IPS DF 6.9 (cell line): ENCODE measurements at regions not wholly inside any gene's neighbourhood (a gene's known extent, or its start where the extent isn't known, plus 50 kb on each side); places are given as distances from the start of the nearest gene placed in this dataset.
"Not testable (repeated sequence)": the region's sequence is repeated elsewhere in the genome, so short reads cannot be mapped to it uniquely, and the experiment has no call there.

ENCODE experiments used
- DNase-seq: peaks from one replicate; pipeline ENCODE4 v3.0.0-alpha.2; 2013; ENCODE audit warnings: low read depth, low spot score
- H3K27ac ChIP-seq: one replicate; pipeline ENCODE4 v1.5.1; 2013; ENCODE audit warnings: low read length, control low read depth
- H3K27me3 ChIP-seq: 2 replicates; pipeline ENCODE4 v1.6.1; 2013; ENCODE audit warnings: mild to moderate bottlenecking, low read length; ENCODE audit not compliant: control insufficient read depth, insufficient read depth
- H3K36me3 ChIP-seq: 2 replicates; pipeline ENCODE4 v1.6.1; 2013; ENCODE audit warnings: low read length; ENCODE audit not compliant: control insufficient read depth, insufficient read depth
- H3K4me1 ChIP-seq: 2 replicates; pipeline ENCODE4 v1.6.1; 2013; ENCODE audit warnings: low read length; ENCODE audit not compliant: control insufficient read depth, insufficient read depth
- H3K4me3 ChIP-seq: 2 replicates; pipeline ENCODE4 v1.5.1; 2013; ENCODE audit warnings: mild to moderate bottlenecking, low read length
- H3K9me3 ChIP-seq: 2 replicates; pipeline ENCODE4 v1.6.1; 2013; ENCODE audit warnings: low read length, inconsistent platforms; ENCODE audit not compliant: control insufficient read depth, insufficient read depth
- WGBS: extraction: QIAGEN DNeasy Blood & Tissue Kit; methylation state at CpG from one replicate; pipeline ENCODE4 v1.1.7; 2013; ENCODE audit warnings: mixed read lengths, missing lambda C conversion rate; ENCODE audit not compliant: insufficient read length, insufficient coverage; 5-methylcytosine and 5-hydroxymethylcytosine counted together

GRCh38 chr10:52956861-52957260, 184.3 kb upstream of the MBL2 start:
- H3K4me1 ChIP-seq: no peaks in the 10 kb centered on the region
- no peak for DNase-seq
- no peaks in the 10 kb centered on the region for H3K9me3 ChIP-seq
- H3K36me3 ChIP-seq: no peaks in the 10 kb centered on the region
- no peak overlapping the region for H3K27ac ChIP-seq
- H3K4me3 ChIP-seq: no peak overlapping the region
- WGBS: no CpG with 5 or more reads among the region's 5 CpGs
- no peaks in the 10 kb centered on the region for H3K27me3 ChIP-seq

- no peak overlapping the region for H3K4me3 ChIP-seq
- WGBS: no CpG with 5 or more reads among the region's 3 CpGs
- H3K36me3 ChIP-seq: no peaks in the 10 kb centered on the region
- DNase-seq: no peak
- H3K4me1 ChIP-seq: no peaks in the 10 kb centered on the region
- no peaks in the 10 kb centered on the region for H3K9me3 ChIP-seq
- no peaks in the 10 kb centered on the region for H3K27me3 ChIP-seq
- H3K27ac ChIP-seq: no peak overlapping the region
Observed at GRCh38 chr10:52956461-52956860, 183.9 kb upstream of the MBL2 start.

GRCh38 chr10:52955337-52955736, 182.8 kb upstream of the MBL2 start:
- no CpG with 5 or more reads among the region's 21 CpGs for WGBS
- DNase-seq: no peak

GRCh38 chr10:52954407-52954806, 181.8 kb upstream of the MBL2 start:
- no CpG with 5 or more reads among the region's 5 CpGs for WGBS
- no peak overlapping the region for H3K4me3 ChIP-seq
- no peaks in the 10 kb centered on the region for H3K36me3 ChIP-seq
- no peaks in the 10 kb centered on the region for H3K27me3 ChIP-seq
- DNase-seq: no peak
- H3K27ac ChIP-seq: no peak overlapping the region
- H3K4me1 ChIP-seq: no peaks in the 10 kb centered on the region
- no peaks in the 10 kb centered on the region for H3K9me3 ChIP-seq

More at GRCh38 chr10:52955337-52955736, 182.8 kb upstream of the MBL2 start:
- no peaks in the 10 kb centered on the region for H3K4me1 ChIP-seq
- H3K36me3 ChIP-seq: no peaks in the 10 kb centered on the region
- no peak overlapping the region for H3K27ac ChIP-seq
- no peaks in the 10 kb centered on the region for H3K9me3 ChIP-seq
- no peaks in the 10 kb centered on the region for H3K27me3 ChIP-seq
- H3K4me3 ChIP-seq: no peak overlapping the region

GRCh38 chr10:52952391-52953055, 179.9 kb upstream of the MBL2 start:
- no peaks in the 10 kb centered on the region for H3K27me3 ChIP-seq
- no peaks in the 10 kb centered on the region for H3K9me3 ChIP-seq
- no CpG with 5 or more reads among the region's 9 CpGs for WGBS
- no peak overlapping the region for H3K27ac ChIP-seq
- no peak for DNase-seq
- no peaks in the 10 kb centered on the region for H3K4me1 ChIP-seq
- H3K36me3 ChIP-seq: no peaks in the 10 kb centered on the region
- H3K4me3 ChIP-seq: no peak overlapping the region

- WGBS: no CpG with 5 or more reads among the region's 5 CpGs
- DNase-seq: peak; percentile 77
- H3K27me3 ChIP-seq: no peaks in the 10 kb centered on the region
- no peaks in the 10 kb centered on the region for H3K36me3 ChIP-seq
- no peak overlapping the region for H3K4me3 ChIP-seq
- no peak overlapping the region for H3K27ac ChIP-seq
- no peaks in the 10 kb centered on the region for H3K4me1 ChIP-seq
- no peaks in the 10 kb centered on the region for H3K9me3 ChIP-seq
Observed at GRCh38 chr10:52951824-52952223, 179.2 kb upstream of the MBL2 start.

GRCh38 chr10:52950578-52950977, 178.0 kb upstream of the MBL2 start:
- DNase-seq: no peak
- Histone ChIP-seq H3K9me3 (no peaks in the 10 kb centered on the region), H3K4me1 (no peaks in the 10 kb centered on the region), H3K27me3 (no peaks in the 10 kb centered on the region), H3K4me3 (no peak overlapping the region), H3K36me3 (no peaks in the 10 kb centered on the region), H3K27ac (no peak overlapping the region)
- no CpG with 5 or more reads among the region's 5 CpGs for WGBS

- Histone ChIP-seq H3K27ac (no peak overlapping the region), H3K9me3 (no peaks in the 10 kb centered on the region), H3K36me3 (no peaks in the 10 kb centered on the region), H3K27me3 (no peaks in the 10 kb centered on the region), H3K4me1 (no peaks in the 10 kb centered on the region), H3K4me3 (no peak overlapping the region)
- no CpG with 5 or more reads among the region's 13 CpGs for WGBS
- DNase-seq: no peak
Observed at GRCh38 chr10:52949899-52950298, 177.3 kb upstream of the MBL2 start.

- Histone ChIP-seq H3K4me1 (no peaks in the 10 kb centered on the region), H3K36me3 (no peaks in the 10 kb centered on the region)
Observed at GRCh38 chr10:52946486-52946885, 173.9 kb upstream of the MBL2 start.

GRCh38 chr10:52945521-52945920, 172.9 kb upstream of the MBL2 start:
- not testable (repeated sequence) for DNase-seq, H3K27ac ChIP-seq, H3K27me3 ChIP-seq, H3K9me3 ChIP-seq, H3K36me3 ChIP-seq, H3K4me3 ChIP-seq, H3K4me1 ChIP-seq
- no CpG with 5 or more reads among the region's 4 CpGs for WGBS

More at GRCh38 chr10:52946486-52946885, 173.9 kb upstream of the MBL2 start:
- no peak for DNase-seq
- H3K27ac ChIP-seq: no peak overlapping the region
- no peaks in the 10 kb centered on the region for H3K9me3 ChIP-seq
- no peaks in the 10 kb centered on the region for H3K27me3 ChIP-seq
- WGBS: no CpG with 5 or more reads among the region's 5 CpGs
- no peak overlapping the region for H3K4me3 ChIP-seq

- Histone ChIP-seq H3K4me3 (no peak overlapping the region), H3K27me3 (no peaks in the 10 kb centered on the region), H3K4me1 (no peaks in the 10 kb centered on the region), H3K9me3 (no peaks in the 10 kb centered on the region), H3K36me3 (no peaks in the 10 kb centered on the region), H3K27ac (no peak overlapping the region)
- DNase-seq: no peak
- WGBS: no CpG with 5 or more reads among the region's 12 CpGs
Observed at GRCh38 chr10:52940921-52941320, 168.3 kb upstream of the MBL2 start.
